ENCODE measurements at regions not wholly inside any gene's neighbourhood (a gene's known extent, or its start where the extent isn't known, plus 50 kb on each side); places are given as distances from the start of the nearest gene placed in this dataset.
"Not testable (repeated sequence)": the region's sequence is repeated elsewhere in the genome, so short reads cannot be mapped to it uniquely, and the experiment has no call there.

DNA sequence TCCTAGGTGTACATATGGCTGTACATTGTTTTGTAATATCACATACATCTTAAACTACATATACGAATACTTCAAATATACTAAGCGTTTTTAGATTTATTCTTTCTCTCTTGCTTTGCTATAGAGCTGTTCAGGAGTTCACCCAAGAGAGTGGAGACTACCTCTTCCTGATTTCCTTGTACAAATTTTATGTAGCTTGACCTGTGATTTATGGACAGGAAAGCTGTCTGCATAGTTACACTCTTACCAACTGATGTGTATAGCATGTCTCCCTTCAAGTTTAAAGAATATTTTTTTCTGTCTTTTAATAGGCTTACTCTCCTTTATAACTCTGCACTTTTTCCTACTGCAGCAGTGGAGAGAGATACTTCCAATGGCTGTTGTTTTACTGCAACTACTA, 428.7 kb downstream of the NDFIP2 start:
- Mint-ChIP-seq H3K36me3 (no peaks in the 10 kb centered on the region), H3K9me3 (peaks cover 2% of the 10 kb centered on the region), H3K27ac (no peak overlapping the region), H3K27me3 (no peaks in the 10 kb centered on the region), H3K4me1 (no peaks in the 10 kb centered on the region), H3K4me3 (no peak overlapping the region)
- ATAC-seq (ENCODE audit: low read depth), result no peak
- no peak for DNase-seq (ENCODE audit: low spot score in 2 of 2)

DNA sequence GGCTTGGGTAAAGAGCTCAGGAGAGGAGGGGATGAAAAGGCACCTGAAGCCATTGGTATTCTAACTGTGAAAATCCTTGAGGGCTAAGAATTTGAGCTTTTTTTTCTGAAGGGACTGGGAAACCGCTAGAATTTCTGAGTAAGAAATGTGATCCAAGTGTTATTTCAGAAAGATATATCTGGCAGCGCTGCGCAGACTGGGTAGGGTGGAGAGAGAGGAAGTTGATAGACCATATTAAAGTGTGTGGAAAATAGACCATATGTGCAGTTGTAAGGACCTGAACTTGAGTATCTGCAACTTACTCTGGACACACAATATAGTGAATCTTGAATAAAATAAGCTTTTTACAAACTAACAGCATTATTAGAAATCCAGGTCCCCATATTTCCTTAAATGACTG, 427.4 kb downstream of the NDFIP2 start:
- Mint-ChIP-seq H3K27ac (no peak overlapping the region), H3K4me3 (no peak overlapping the region), H3K36me3 (no peaks in the 10 kb centered on the region), H3K9me3 (peaks cover 2% of the 10 kb centered on the region), H3K4me1 (no peaks in the 10 kb centered on the region), H3K27me3 (no peaks in the 10 kb centered on the region)
- DNase-seq (ENCODE audit: low spot score in 2 of 2) (no peak), ATAC-seq (ENCODE audit: low read depth) (no peak)

DNA sequence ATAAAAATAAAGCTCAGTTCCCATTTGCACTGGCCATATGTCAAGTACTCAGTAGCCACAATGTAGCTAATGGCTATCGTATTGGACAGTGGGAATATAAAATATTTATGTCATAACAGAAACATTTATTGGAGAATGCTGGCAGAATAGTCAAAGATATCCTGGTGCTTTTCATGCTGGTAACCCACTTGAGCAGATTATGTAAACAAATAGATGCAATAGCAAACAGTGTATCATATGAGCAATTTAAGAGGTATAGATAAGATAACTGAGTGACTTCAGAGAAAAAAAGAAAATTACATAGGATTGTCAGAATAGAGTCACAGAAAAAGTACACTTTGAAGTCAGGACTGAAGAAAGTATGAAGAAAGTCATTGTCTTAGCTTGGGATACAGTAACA, 426.6 kb downstream of the NDFIP2 start:
- H3K9me3 Mint-ChIP-seq, result peaks cover 2% of the 10 kb centered on the region
- H3K36me3 Mint-ChIP-seq, result no peaks in the 10 kb centered on the region
- H3K27ac Mint-ChIP-seq, result no peak overlapping the region
- no peak for ATAC-seq (ENCODE audit: low read depth)
- no peaks in the 10 kb centered on the region for H3K4me1 Mint-ChIP-seq
- no peaks in the 10 kb centered on the region for H3K27me3 Mint-ChIP-seq
- H3K4me3 Mint-ChIP-seq, result no peak overlapping the region
- DNase-seq (ENCODE audit: low spot score in 2 of 2), result no peak

DNA sequence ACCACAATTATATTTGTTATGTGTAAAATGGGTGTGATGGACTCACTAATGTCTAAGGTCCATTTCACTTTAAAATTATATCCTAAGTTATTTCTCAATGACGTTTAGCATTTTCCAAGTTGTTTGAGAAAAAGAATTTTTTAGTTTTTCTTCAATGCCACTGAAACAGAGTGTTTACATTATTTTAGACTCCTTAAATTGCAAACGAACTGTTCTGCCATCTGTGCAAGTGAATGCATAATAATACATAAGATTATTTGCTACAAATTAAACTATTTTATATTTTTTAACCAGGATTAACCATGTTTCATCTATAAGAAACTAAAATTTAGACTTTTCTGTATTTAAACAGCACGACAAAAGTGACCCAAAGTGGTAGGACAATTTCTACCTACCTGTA, 425.4 kb downstream of the NDFIP2 start:
- no peaks in the 10 kb centered on the region for H3K27me3 Mint-ChIP-seq
- no peak overlapping the region for H3K27ac Mint-ChIP-seq
- DNase-seq (ENCODE audit: low spot score in 2 of 2), result no peak
- peaks cover 2% of the 10 kb centered on the region for H3K9me3 Mint-ChIP-seq
- H3K36me3 Mint-ChIP-seq, result no peaks in the 10 kb centered on the region
- no peak overlapping the region for H3K4me3 Mint-ChIP-seq
- ATAC-seq (ENCODE audit: low read depth), result no peak
- no peaks in the 10 kb centered on the region for H3K4me1 Mint-ChIP-seq

DNA sequence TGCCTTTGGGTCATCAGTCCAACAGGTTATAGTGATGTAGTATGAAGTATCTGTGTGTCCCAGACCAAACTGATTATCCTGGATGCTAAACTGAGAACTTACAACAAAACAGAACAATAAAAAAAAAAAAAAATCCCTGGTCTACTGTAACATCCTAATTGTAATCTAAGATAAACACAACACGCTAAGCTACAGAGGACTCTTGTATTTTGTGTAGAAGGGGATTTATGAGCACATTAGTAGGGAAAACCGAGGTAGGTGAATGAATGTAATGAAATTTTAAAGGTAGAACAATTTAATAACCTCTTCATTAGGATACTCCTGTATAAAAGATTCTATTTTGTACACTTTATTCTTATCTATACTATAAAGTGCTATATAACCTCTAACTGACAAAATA, 424.1 kb downstream of the NDFIP2 start:
- no peak overlapping the region for H3K4me3 Mint-ChIP-seq
- no peak for ATAC-seq (ENCODE audit: low read depth)
- H3K27ac Mint-ChIP-seq, result no peak overlapping the region
- H3K36me3 Mint-ChIP-seq, result no peaks in the 10 kb centered on the region
- no peaks in the 10 kb centered on the region for H3K4me1 Mint-ChIP-seq
- no peaks in the 10 kb centered on the region for H3K27me3 Mint-ChIP-seq
- H3K9me3 Mint-ChIP-seq, result peaks cover 2% of the 10 kb centered on the region
- no peak for DNase-seq (ENCODE audit: low spot score in 2 of 2)

DNA sequence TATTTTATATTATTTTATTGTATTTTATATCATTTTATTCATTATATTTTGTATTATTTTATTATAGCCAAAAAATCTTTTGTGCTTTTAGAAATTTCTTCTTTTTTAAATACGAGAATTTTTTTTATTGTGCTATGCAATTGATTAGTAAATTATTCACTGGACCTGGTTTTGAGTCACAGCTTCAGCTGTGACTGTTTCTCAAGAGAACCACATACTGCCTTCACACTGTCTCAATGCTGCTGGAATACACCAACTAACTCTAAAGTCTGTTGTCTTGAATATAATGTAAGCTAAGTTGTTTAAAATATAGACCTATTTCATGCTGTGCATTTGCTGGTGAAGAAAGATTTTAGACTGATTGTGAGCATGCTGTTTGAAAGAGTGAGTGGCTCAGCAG, 423.6 kb downstream of the NDFIP2 start:
- no peaks in the 10 kb centered on the region for H3K36me3 Mint-ChIP-seq
- H3K9me3 Mint-ChIP-seq, result peaks cover 2% of the 10 kb centered on the region
- H3K4me1 Mint-ChIP-seq, result no peaks in the 10 kb centered on the region

DNA sequence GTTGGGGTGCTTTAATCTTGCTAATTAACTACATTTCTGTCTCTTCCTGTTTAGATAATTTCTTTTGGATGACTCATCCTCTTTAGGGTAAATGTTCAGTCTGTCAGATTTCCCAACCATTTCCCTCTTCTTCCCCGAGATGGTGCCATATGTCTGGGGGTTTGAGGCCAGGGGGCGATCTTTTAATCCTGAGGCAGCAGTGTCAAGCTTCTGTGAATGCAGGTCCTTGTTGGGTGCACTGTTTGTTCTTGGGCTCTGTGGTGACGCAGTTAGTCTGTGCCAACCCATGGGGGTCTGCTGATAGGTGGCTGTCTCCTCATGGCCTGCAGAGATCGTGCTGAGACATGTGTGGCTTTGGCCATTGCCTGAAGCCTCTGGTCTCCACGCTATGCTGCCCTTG, 420.4 kb downstream of the NDFIP2 start:
- H3K4me1 Mint-ChIP-seq, result no peaks in the 10 kb centered on the region
- no peak overlapping the region for H3K27ac Mint-ChIP-seq
- H3K9me3 Mint-ChIP-seq, result no peaks in the 10 kb centered on the region
- no peaks in the 10 kb centered on the region for H3K36me3 Mint-ChIP-seq
- no peak for ATAC-seq (ENCODE audit: low read depth)
- H3K27me3 Mint-ChIP-seq, result no peaks in the 10 kb centered on the region
- no peak for DNase-seq (ENCODE audit: low spot score in 2 of 2)
- no peak overlapping the region for H3K4me3 Mint-ChIP-seq

More for the DNA sequence above, 423.6 kb downstream of the NDFIP2 start:
- no peak for ATAC-seq (ENCODE audit: low read depth)
- Mint-ChIP-seq H3K4me3 (no peak overlapping the region), H3K27ac (no peak overlapping the region), H3K27me3 (no peaks in the 10 kb centered on the region)
- no peak for DNase-seq (ENCODE audit: low spot score in 2 of 2)

DNA sequence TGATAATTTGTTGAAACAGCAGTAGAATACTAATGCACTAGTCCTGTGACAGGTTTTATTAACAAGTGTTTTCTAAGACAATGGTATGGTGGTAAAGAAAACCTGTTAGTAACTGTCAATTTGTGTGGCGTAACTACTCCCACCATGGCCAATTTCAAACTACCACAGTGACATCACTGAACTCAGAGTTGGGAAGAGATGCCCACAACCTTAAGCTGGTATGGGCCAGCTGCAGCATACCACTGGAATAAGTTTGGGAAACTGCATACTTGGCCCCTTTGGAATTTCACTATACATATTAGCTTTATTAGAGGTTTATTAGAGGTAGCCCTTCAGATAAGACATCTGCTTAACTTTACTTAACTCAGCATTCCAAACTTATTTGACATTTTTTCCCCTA, 419.4 kb downstream of the NDFIP2 start:
- Mint-ChIP-seq H3K27me3 (no peaks in the 10 kb centered on the region), H3K36me3 (no peaks in the 10 kb centered on the region), H3K4me3 (no peak overlapping the region), H3K27ac (no peak overlapping the region), H3K9me3 (no peaks in the 10 kb centered on the region), H3K4me1 (no peaks in the 10 kb centered on the region)
- no peak for ATAC-seq (ENCODE audit: low read depth)
- DNase-seq (ENCODE audit: low spot score in 2 of 2), result no peak

DNA sequence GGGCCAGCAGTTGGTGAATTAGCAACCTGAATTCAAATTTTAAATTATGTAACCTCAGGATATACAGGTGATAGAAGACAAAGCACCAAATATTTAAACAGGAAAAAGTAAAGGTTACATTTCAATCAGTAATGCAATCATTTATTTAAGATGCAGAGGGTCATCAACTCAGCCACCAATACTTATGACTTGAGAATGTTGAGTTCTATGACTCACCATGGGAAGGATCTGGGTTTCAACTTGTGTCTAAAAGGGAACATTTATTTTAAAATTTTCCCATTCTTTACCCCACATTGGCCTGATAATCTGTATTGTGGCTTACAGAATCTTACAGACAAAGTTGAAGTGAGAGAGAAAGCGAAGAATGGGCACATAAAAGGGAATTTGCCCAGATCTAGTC, 418.0 kb downstream of the NDFIP2 start:
- no peaks in the 10 kb centered on the region for H3K4me1 Mint-ChIP-seq
- no peaks in the 10 kb centered on the region for H3K36me3 Mint-ChIP-seq
- H3K9me3 Mint-ChIP-seq, result no peaks in the 10 kb centered on the region
- H3K27ac Mint-ChIP-seq, result no peak overlapping the region
- no peaks in the 10 kb centered on the region for H3K27me3 Mint-ChIP-seq
- DNase-seq (ENCODE audit: low spot score in 2 of 2) (no peak), ATAC-seq (ENCODE audit: low read depth) (no peak)
- H3K4me3 Mint-ChIP-seq, result no peak overlapping the region

DNA sequence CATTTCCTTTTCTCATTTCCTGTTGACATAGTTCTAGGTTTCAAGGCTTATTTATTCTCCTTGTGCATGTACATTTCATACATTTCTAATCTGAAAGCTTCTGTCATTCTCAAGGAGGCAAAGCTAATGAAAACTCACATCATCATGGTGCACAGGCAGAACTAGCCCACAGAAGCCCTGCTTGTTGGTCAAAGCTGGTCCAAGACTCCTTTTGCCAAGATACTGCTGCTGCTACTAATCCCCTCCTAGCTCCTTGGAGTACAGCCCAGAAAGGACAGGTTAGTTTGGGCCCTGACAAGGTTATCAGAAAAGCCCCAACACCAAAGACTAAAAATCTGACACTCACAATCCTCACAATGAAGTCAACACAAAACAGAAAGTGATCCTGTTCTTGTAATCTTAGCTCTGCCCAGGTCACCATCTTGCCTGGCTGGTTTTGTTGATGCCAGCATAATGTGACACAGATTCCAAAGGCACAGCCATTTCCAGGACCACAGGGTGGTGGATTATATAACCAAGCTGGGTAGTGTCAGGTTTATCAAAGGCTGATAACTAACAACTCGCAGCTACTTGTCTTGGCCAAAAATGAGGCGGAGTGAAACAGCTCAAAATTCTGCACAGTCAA, 417.4 kb downstream of the NDFIP2 start:
- no peaks in the 10 kb centered on the region for H3K9me3 Mint-ChIP-seq
- ATAC-seq (ENCODE audit: low read depth) (no peak), DNase-seq (ENCODE audit: low spot score in 2 of 2) (no peak)
- H3K27me3 Mint-ChIP-seq, result no peaks in the 10 kb centered on the region
- H3K4me1 Mint-ChIP-seq, result no peaks in the 10 kb centered on the region
- no peak overlapping the region for H3K4me3 Mint-ChIP-seq
- no peak overlapping the region for H3K27ac Mint-ChIP-seq
- H3K36me3 Mint-ChIP-seq, result no peaks in the 10 kb centered on the region

DNA sequence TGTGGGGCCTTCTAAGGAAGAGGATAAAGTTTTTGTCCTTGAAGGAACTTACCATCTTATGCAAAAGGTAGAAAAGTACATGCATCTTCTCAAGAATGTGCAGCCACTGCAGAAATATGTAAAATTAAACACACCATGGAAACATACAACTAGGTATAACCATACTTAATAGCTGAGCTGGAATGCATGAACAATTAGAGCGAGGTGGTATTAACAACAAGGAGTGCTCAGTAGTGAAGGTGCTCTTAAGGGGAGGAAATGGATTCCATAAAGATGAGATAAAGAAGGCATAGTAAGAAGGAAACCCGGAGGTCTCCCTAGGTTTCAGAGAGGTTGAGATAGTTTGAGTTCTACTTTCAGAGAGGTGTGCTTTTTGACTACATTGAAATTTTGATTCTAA, 415.9 kb downstream of the NDFIP2 start:
- no peak overlapping the region for H3K4me3 Mint-ChIP-seq
- DNase-seq (ENCODE audit: low spot score in 2 of 2) (no peak), ATAC-seq (ENCODE audit: low read depth) (no peak)
- H3K4me1 Mint-ChIP-seq, result no peaks in the 10 kb centered on the region
- H3K27me3 Mint-ChIP-seq, result no peaks in the 10 kb centered on the region
- no peak overlapping the region for H3K27ac Mint-ChIP-seq
- no peaks in the 10 kb centered on the region for H3K9me3 Mint-ChIP-seq
- no peaks in the 10 kb centered on the region for H3K36me3 Mint-ChIP-seq

DNA sequence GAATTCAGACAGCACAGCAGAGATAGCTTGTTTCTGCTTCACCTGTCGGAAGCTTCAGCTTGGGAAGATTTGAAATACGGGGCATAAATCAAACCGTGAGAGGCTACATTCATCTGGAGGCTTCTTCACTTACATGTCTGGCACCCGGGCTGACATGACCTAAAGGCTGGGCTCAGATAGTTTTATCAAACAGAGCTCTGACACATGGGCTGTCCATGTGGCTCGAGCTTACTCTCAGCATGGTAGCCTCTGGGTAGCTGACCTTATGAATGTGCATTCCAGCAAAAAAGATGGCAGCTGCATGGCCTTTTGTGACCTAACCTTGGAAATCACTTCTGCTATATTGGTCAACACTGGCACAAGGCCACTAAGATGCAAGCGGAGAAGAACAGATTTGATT, 414.5 kb downstream of the NDFIP2 start:
- no peak for DNase-seq (ENCODE audit: low spot score in 2 of 2)
- Mint-ChIP-seq H3K27ac (no peak overlapping the region), H3K36me3 (no peaks in the 10 kb centered on the region), H3K9me3 (peaks cover 5% of the 10 kb centered on the region), H3K4me1 (no peaks in the 10 kb centered on the region), H3K27me3 (no peaks in the 10 kb centered on the region), H3K4me3 (no peak overlapping the region)
- ATAC-seq (ENCODE audit: low read depth), result no peak

DNA sequence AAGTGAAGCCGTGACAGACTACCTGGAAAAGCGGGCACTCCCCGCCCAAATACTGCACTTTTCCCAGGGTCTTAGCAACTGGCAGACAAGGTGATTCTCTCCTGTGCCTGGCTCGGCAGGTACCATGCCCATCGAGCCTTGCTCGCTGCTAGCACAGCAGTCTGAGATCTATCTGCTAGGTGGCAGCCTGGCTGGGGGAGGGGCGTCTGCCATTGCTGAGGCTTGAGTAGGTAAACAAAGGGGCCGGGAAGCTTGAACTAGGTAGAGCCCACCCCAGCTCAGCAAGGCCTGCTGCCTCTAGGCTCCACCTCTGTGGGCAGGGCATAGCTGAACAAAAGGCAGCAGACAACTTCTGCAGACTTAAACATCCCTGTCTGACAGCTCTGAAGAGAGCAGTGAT, 406.3 kb downstream of the NDFIP2 start:
- not testable (repeated sequence) for H3K4me3 Mint-ChIP-seq; DNase-seq (ENCODE audit: low spot score in 2 of 2); H3K36me3 Mint-ChIP-seq; H3K4me1 Mint-ChIP-seq; H3K27me3 Mint-ChIP-seq; ATAC-seq (ENCODE audit: low read depth); H3K27ac Mint-ChIP-seq
- H3K9me3 Mint-ChIP-seq, result peaks cover 15% of the 10 kb centered on the region

DNA sequence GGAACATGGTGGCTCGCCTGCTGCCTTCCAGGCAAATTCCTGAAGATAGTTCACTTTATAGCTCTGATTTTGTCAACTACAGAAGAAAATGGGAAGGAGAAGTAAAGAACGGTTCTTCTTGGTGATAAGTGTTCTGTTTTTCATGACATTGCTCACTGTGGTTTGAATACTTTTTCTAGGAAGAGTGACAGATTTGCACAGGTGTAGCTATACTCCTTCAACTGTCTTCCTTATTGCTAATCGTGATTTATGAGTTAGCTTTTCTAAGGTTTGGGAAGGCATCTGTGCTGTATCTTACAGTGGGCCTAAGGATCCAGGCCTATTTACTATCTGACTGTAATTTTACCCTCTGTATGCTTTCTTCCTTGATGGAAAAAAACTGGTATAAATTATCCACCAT, 405.6 kb downstream of the NDFIP2 start:
- H3K9me3 Mint-ChIP-seq, result peaks cover 13% of the 10 kb centered on the region
- DNase-seq (ENCODE audit: low spot score in 2 of 2) (no peak), ATAC-seq (ENCODE audit: low read depth) (no peak)
- H3K27me3 Mint-ChIP-seq, result peaks cover 1% of the 10 kb centered on the region
- H3K4me3 Mint-ChIP-seq, result no peak overlapping the region
- no peaks in the 10 kb centered on the region for H3K36me3 Mint-ChIP-seq
- H3K4me1 Mint-ChIP-seq, result no peaks in the 10 kb centered on the region
- no peak overlapping the region for H3K27ac Mint-ChIP-seq

DNA sequence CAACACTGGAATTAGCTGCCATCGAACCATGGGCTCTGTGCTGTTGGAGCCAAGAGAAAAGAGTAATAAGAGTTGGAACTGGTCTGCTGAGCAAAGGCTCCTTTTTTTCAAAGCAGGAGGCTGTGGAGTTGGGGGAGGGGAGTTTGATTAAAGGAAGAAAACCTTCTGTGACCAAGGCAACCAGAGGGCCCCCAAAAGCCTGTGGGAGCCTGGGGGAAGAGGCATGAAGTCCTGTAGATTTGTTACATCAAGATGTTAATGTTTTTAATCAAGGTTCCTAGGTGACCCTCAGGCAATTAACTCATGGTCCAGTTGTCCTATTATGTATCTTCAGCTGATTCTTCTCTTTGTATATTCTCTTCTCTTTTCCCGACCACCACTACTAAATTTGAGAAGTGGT, 403.9 kb downstream of the NDFIP2 start:
- Mint-ChIP-seq H3K27ac (no peak overlapping the region), H3K4me1 (no peaks in the 10 kb centered on the region), H3K27me3 (peaks cover 1% of the 10 kb centered on the region), H3K36me3 (no peaks in the 10 kb centered on the region), H3K9me3 (peaks cover 7% of the 10 kb centered on the region), H3K4me3 (no peak overlapping the region)
- no peak for DNase-seq (ENCODE audit: low spot score in 2 of 2)
- ATAC-seq (ENCODE audit: low read depth), result no peak

Measured in memory B cell (primary cell).